Suprapubic skin (tissue), 4 donors: ENCODE measurements at regions not wholly inside any gene's neighbourhood (a gene's known extent, or its start where the extent isn't known, plus 50 kb on each side); places are given as distances from the start of the nearest gene placed in this dataset.

ENCODE experiments used
- DNase-seq, 2 donors: peaks; one replicate each; pipeline ENCODE4 v3.0.0-alpha.2; 2019; ENCODE audit warnings: low spot score in 2 of 2
- H3K27ac ChIP-seq: fragments of 200-600 bp; sonication (generic); one replicate; pipeline ENCODE4 v1.5.1; 2019
- H3K27me3 ChIP-seq: fragments of 200-600 bp; sonication (generic); one replicate; pipeline ENCODE4 v1.5.1; 2019
- H3K36me3 ChIP-seq: fragments of 200-600 bp; sonication (generic); one replicate; pipeline ENCODE4 v1.5.1; 2019
- H3K4me1 ChIP-seq: fragments of 200-600 bp; sonication (generic); one replicate; pipeline ENCODE4 v1.5.1; 2019
- H3K4me3 ChIP-seq: fragments of 200-600 bp; sonication (generic); one replicate; pipeline ENCODE4 v1.5.1; 2019; ENCODE audit warnings: mild to moderate bottlenecking
- H3K9me3 ChIP-seq: fragments of 200-600 bp; sonication (generic); one replicate; pipeline ENCODE4 v1.5.1; 2019
- CTCF ChIP-seq, 2 donors: fragments of 200-600 bp in 1 of 2; fragments of 450-650 bp in 1 of 2; sonication (generic) in 1 of 2; IDR thresholded peaks; one replicate each; pipeline ENCODE4 v1.5.1; 2016 to 2019; ENCODE audit warnings: antibody characterized with exemption in 2 of 2, mild to moderate bottlenecking in 1 of 2, moderate library complexity in 1 of 2
- EP300 ChIP-seq: sonication (generic); formaldehyde crosslinking; IDR thresholded peaks from one replicate; pipeline ENCODE4 v1.6.1; 2017; ENCODE audit warnings: antibody characterized with exemption
- POLR2A ChIP-seq, 2 donors: fragments of 450-650 bp; IDR thresholded peaks; one replicate each; pipeline ENCODE4 v1.6.1; 2017; ENCODE audit warnings: antibody characterized with exemption in 2 of 2, mild to moderate bottlenecking in 2 of 2, moderate library complexity in 2 of 2
- POLR2AphosphoS5 ChIP-seq, 3 donors: sonication (generic); formaldehyde crosslinking; IDR thresholded peaks; one replicate each; pipeline ENCODE4 v1.6.1; 2017; ENCODE audit warnings: antibody characterized with exemption in 3 of 3
- WGBS: methylation state at CpG from one replicate; pipeline ENCODE4 v1.1.5; 2018; 5-methylcytosine and 5-hydroxymethylcytosine counted together

GRCh38 chr4:136320465-136320813 lies 1211.9 kb downstream of the PCDH18 start:
- TF ChIP-seq CTCF (IDR thresholded peaks at IDR 0.05) (no peak), EP300 (no peak), POLR2A (IDR thresholded peaks at IDR 0.05) (no peak), POLR2AphosphoS5 (IDR thresholded peaks at IDR 0.05) (no peak)
- no peak overlapping the region for H3K4me3 ChIP-seq
- WGBS, result 42% methylated on average over 1 of the region's 1 CpG

GRCh38 chr4:136319789-136320464 lies 1212.4 kb downstream of the PCDH18 start:
- TF ChIP-seq POLR2AphosphoS5 (IDR thresholded peaks at IDR 0.05) (no peak), POLR2A (IDR thresholded peaks at IDR 0.05) (no peak), EP300 (no peak), CTCF (IDR thresholded peaks at IDR 0.05) (no peak)
- Histone ChIP-seq H3K4me3 (no peak overlapping the region), H3K27ac (no peak overlapping the region), H3K9me3 (no peaks in the 10 kb centered on the region), H3K4me1 (no peaks in the 10 kb centered on the region), H3K36me3 (no peaks in the 10 kb centered on the region), H3K27me3 (no peaks in the 10 kb centered on the region)
- WGBS, result 79% methylated on average over 3 of the region's 4 CpGs
- DNase-seq, result no peak

More at GRCh38 chr4:136320465-136320813, 1211.9 kb downstream of the PCDH18 start:
- Histone ChIP-seq H3K27me3 (no peaks in the 10 kb centered on the region), H3K36me3 (no peaks in the 10 kb centered on the region), H3K9me3 (no peaks in the 10 kb centered on the region), H3K4me1 (no peaks in the 10 kb centered on the region), H3K27ac (no peak overlapping the region)
- DNase-seq, result no peak

GRCh38 chr4:136316961-136317360 lies 1215.3 kb downstream of the PCDH18 start:
- WGBS, result 77% methylated on average over 3 of the region's 3 CpGs
- TF ChIP-seq EP300 (no peak), CTCF (IDR thresholded peaks at IDR 0.05) (no peak), POLR2A (IDR thresholded peaks at IDR 0.05) (no peak), POLR2AphosphoS5 (IDR thresholded peaks at IDR 0.05) (no peak)

GRCh38 chr4:136314686-136315085 lies 1217.6 kb downstream of the PCDH18 start:
- WGBS, result 62% methylated on average over 2 of the region's 2 CpGs
- no peaks in the 10 kb centered on the region for H3K27me3 ChIP-seq

More at GRCh38 chr4:136316961-136317360, 1215.3 kb downstream of the PCDH18 start:
- Histone ChIP-seq H3K4me3 (no peak overlapping the region), H3K36me3 (no peaks in the 10 kb centered on the region), H3K9me3 (no peaks in the 10 kb centered on the region), H3K27ac (no peak overlapping the region), H3K4me1 (no peaks in the 10 kb centered on the region), H3K27me3 (no peaks in the 10 kb centered on the region)
- DNase-seq, result no peak

GRCh38 chr4:136311774-136312173 lies 1220.5 kb downstream of the PCDH18 start:
- no peak overlapping the region for H3K4me3 ChIP-seq
- DNase-seq, result no peak
- no peaks in the 10 kb centered on the region for H3K36me3 ChIP-seq
- WGBS, result 59% methylated on average over 2 of the region's 2 CpGs
- H3K9me3 ChIP-seq, result no peaks in the 10 kb centered on the region
- no peaks in the 10 kb centered on the region for H3K27me3 ChIP-seq
- H3K4me1 ChIP-seq, result no peaks in the 10 kb centered on the region
- TF ChIP-seq CTCF (IDR thresholded peaks at IDR 0.05), result no peak
- no peak for TF ChIP-seq POLR2A (IDR thresholded peaks at IDR 0.05)
- no peak for TF ChIP-seq EP300
- no peak for TF ChIP-seq POLR2AphosphoS5 (IDR thresholded peaks at IDR 0.05)
- H3K27ac ChIP-seq, result no peak overlapping the region

More at GRCh38 chr4:136314686-136315085, 1217.6 kb downstream of the PCDH18 start:
- Histone ChIP-seq H3K9me3 (no peaks in the 10 kb centered on the region), H3K27ac (no peak overlapping the region), H3K36me3 (no peaks in the 10 kb centered on the region), H3K4me3 (no peak overlapping the region), H3K4me1 (no peaks in the 10 kb centered on the region)
- TF ChIP-seq POLR2AphosphoS5 (IDR thresholded peaks at IDR 0.05) (no peak), POLR2A (IDR thresholded peaks at IDR 0.05) (no peak), EP300 (no peak), CTCF (IDR thresholded peaks at IDR 0.05) (no peak)
- DNase-seq, result no peak
